Activated CD8-positive, alpha-beta memory T cell treated with anti-CD3 and anti-CD28 coated beads, Interleukin-2, amount 10 ng/mL, durations not matched to agents 7 days and 5 days (primary cell): ENCODE measurements at regions not wholly inside any gene's neighbourhood (a gene's known extent, or its start where the extent isn't known, plus 50 kb on each side); places are given as distances from the start of the nearest gene placed in this dataset.

Experiments used
- ATAC-seq: fragments of 150-1000 bp; cut with Tn5 transposase; one replicate; pipeline ENCODE4 v1.10.0; 2021; ENCODE audit warnings: moderate library complexity
- CTCF ChIA-PET: fragments of 350-600 bp; sonication (Branson Sonifier 250); formaldehyde crosslinking; loops from one replicate; lab custom pipeline; 2021; ENCODE audit warnings: antibody characterized with exemption; lab: Charles Lee
- DNase-seq: peaks from one replicate; pipeline ENCODE4 v3.0.0-alpha.2; 2020
- H3K27ac Mint-ChIP-seq: one replicate; pipeline ENCODE4 v1.8.0; 2021; ENCODE audit warnings: mild to moderate bottlenecking, mixed read lengths
- H3K27me3 Mint-ChIP-seq: one replicate; pipeline ENCODE4 v1.8.0; 2021; ENCODE audit warnings: mixed read lengths
- H3K36me3 Mint-ChIP-seq: one replicate; pipeline ENCODE4 v1.8.0; 2021; ENCODE audit warnings: mild to moderate bottlenecking, mixed read lengths
- H3K4me1 Mint-ChIP-seq: one replicate; pipeline ENCODE4 v1.8.0; 2021; ENCODE audit warnings: mixed read lengths
- H3K4me3 Mint-ChIP-seq: one replicate; pipeline ENCODE4 v1.8.0; 2021; ENCODE audit warnings: mild to moderate bottlenecking, moderate library complexity, mixed read lengths
- H3K9me3 Mint-ChIP-seq: one replicate; pipeline ENCODE4 v1.8.0; 2022; ENCODE audit warnings: low read depth, mixed read lengths

DNA sequence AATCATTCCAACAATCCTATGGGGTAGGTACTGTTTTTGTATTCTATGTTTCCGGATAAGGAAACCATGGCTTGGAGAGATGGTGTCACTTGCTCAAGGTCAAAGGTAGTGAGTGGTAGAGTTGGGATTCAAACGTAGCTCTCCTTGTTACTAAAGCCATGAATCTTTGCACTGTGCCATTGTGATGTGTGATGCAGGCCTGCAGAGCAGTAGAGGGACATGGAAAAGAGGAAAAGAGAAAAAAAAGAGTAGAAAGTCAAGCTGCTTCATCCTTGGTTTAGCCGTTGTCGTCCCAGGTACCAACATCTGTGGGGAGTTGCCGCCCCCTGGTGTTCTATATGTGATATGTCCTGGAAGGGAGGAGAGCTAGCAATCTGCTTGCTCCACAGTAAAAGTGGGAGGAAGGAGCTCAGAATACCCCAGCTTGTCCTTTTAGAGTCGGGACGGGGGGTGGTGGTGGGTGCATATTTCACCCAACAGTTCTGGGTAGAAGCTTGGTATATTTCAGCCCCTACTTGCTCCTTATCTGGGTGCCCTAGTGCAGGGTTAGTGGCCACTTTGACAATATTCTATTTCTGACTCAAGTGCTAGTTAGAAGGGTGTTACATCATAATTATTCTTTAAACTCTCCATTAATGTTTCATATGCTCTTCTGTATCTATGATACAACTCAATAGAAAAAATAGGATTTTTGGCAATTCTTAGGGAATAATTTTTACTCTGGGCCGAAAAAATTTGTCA lies 98.4 kb downstream of the EBNA1BP2 start:
- Mint-ChIP-seq H3K27ac (peak overlapping the region; percentile 63), H3K36me3 (no peaks in the 10 kb centered on the region), H3K27me3 (no peaks in the 10 kb centered on the region), H3K4me3 (no peak overlapping the region), H3K4me1 (peaks cover 4% of the 10 kb centered on the region), H3K9me3 (no peaks in the 10 kb centered on the region)
- ATAC-seq, result peak; percentile 91
- peak; percentile 81 for DNase-seq
- CTCF ChIA-PET, result interaction anchor here (0.7 to 9.3 kb wide), 55 partner anchors 8 to 624 kb away, joined by 3 to 275 read pairs (median 4); partner anchors contain the start of genes C1orf50, P3H1 and ZNF691

DNA sequence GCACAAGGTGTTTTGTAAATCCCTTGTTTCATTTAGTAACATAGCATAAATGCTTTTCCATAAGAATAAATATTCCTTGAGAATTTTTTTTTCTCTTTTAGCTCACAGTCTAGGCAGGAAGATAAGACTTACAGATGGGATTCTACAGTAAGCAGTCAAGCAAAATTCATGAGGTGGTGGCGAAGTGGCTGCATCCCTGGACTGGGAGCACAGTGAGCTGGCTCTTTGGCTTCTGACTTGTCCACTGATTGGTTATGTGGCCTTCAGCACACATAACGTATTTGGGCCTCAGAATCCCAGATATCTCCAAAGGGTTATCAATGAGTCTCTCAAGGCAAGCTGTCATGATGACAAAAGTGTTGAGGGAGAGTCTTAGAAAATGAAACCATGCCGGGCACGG lies 99.8 kb downstream of the EBNA1BP2 start:
- Mint-ChIP-seq H3K27ac (no peak overlapping the region), H3K4me3 (no peak overlapping the region), H3K36me3 (no peaks in the 10 kb centered on the region), H3K27me3 (peaks cover 5% of the 10 kb centered on the region), H3K9me3 (no peaks in the 10 kb centered on the region), H3K4me1 (peaks cover 10% of the 10 kb centered on the region)
- ATAC-seq (no peak), DNase-seq (no peak)
- CTCF ChIA-PET, result interaction anchor here (0.7 to 9.3 kb wide), 15 partner anchors 8 to 597 kb away, joined by 3 to 275 read pairs (median 15); partner anchors contain the start of genes P3H1 and ZNF691

- Mint-ChIP-seq H3K36me3 (no peaks in the 10 kb centered on the region), H3K4me3 (no peak overlapping the region), H3K9me3 (no peaks in the 10 kb centered on the region), H3K27ac (no peak overlapping the region), H3K4me1 (peaks cover 10% of the 10 kb centered on the region), H3K27me3 (peaks cover 5% of the 10 kb centered on the region)
- ATAC-seq (no peak), DNase-seq (no peak)
- CTCF ChIA-PET, result interaction anchor here (0.9 to 9.3 kb wide), 5 partner anchors 119 to 225 kb away, joined by 3 to 275 read pairs (median 13); partner anchors contain the start of gene ZNF691
These were observed 100.8 kb downstream of the EBNA1BP2 start for GRCh38 chr1:43071241-43071640.

GRCh38 chr1:43069461-43070050 lies 102.5 kb downstream of the EBNA1BP2 start:
- Mint-ChIP-seq H3K36me3 (no peaks in the 10 kb centered on the region), H3K4me3 (no peak overlapping the region), H3K4me1 (peaks cover 10% of the 10 kb centered on the region), H3K27ac (no peak overlapping the region), H3K27me3 (peaks cover 5% of the 10 kb centered on the region), H3K9me3 (no peaks in the 10 kb centered on the region)
- DNase-seq (no peak), ATAC-seq (no peak)
- CTCF ChIA-PET, result interaction anchor here (7.8 to 9.3 kb wide), 2 partner anchors 145 to 154 kb away, joined by 172 to 275 read pairs; no protein-coding TSS in a partner anchor

DNA sequence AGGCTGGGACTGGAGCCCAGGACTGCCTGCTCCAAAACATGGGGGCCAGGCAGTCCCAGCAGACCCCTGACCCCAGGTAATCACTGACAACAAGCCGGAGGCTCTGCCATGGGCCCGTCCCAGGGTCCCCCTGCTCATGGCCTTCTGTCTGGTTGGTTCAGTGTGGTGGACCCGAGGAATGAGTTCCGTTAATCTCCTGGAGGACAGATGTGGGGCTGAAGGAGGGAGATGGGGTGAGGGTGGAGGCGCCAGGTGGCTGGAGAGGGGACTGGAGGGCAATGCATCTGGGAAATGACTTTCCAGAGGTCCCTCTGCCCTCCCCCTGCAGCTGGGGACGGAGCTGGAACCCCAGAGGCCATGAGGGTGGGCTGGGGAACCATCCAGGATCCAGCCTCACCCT lies 103.2 kb downstream of the EBNA1BP2 start:
- Mint-ChIP-seq H3K27ac (no peak overlapping the region), H3K27me3 (peaks cover 5% of the 10 kb centered on the region), H3K4me1 (peaks cover 10% of the 10 kb centered on the region), H3K4me3 (no peak overlapping the region), H3K9me3 (no peaks in the 10 kb centered on the region), H3K36me3 (no peaks in the 10 kb centered on the region)
- DNase-seq (no peak), ATAC-seq (no peak)
- CTCF ChIA-PET, result interaction anchor here (7.8 kb wide), 1 partner anchor 144 kb away, joined by 172 read pairs; no protein-coding TSS in a partner anchor

GRCh38 chr1:43067977-43068751 lies 103.9 kb downstream of the EBNA1BP2 start:
- Mint-ChIP-seq H3K9me3 (no peaks in the 10 kb centered on the region), H3K4me3 (peak overlapping the region; percentile 37), H3K27me3 (peaks cover 5% of the 10 kb centered on the region), H3K36me3 (no peaks in the 10 kb centered on the region), H3K4me1 (peaks cover 6% of the 10 kb centered on the region), H3K27ac (no peak overlapping the region)
- ATAC-seq, result peak; percentile 66
- no peak for DNase-seq
- CTCF ChIA-PET, result interaction anchor here (0.8 to 7.8 kb wide), 2 partner anchors 20 to 143 kb away, joined by 3 to 172 read pairs; no protein-coding TSS in a partner anchor

- Mint-ChIP-seq H3K27ac (no peak overlapping the region), H3K9me3 (no peaks in the 10 kb centered on the region)
These were observed 104.8 kb downstream of the EBNA1BP2 start for GRCh38 chr1:43067233-43067745.

DNA sequence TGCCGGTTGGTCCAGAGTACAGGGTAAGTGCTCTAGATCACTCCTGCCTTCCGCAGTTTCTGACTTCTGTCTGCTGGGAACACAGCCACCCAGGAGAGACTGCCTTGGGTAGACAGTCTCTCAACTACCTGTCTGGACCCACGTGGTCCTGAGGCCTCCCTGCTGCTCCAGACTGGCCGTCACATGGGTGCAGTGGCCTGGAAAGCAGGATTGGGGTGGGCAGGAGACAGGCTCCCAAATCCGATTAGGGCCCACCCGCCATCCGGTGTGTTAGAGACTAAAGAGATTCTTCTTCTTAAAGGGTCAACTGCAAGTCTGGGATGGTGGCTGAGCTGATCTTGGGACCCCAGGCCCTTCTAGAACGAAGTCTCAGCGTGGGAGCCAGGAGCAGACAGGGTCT lies 105.5 kb downstream of the EBNA1BP2 start:
- Mint-ChIP-seq H3K9me3 (no peaks in the 10 kb centered on the region), H3K4me1 (peaks cover 11% of the 10 kb centered on the region), H3K4me3 (no peak overlapping the region), H3K27me3 (peaks cover 5% of the 10 kb centered on the region), H3K27ac (no peak overlapping the region), H3K36me3 (no peaks in the 10 kb centered on the region)
- CTCF ChIA-PET, result interaction anchor here (0.7 to 1.3 kb wide), 2 partner anchors 144 to 153 kb away, joined by 3 read pairs; no protein-coding TSS in a partner anchor
- ATAC-seq (no peak), DNase-seq (no peak)

More at GRCh38 chr1:43067233-43067745, 104.8 kb downstream of the EBNA1BP2 start:
- Mint-ChIP-seq H3K4me1 (peaks cover 10% of the 10 kb centered on the region), H3K27me3 (peaks cover 5% of the 10 kb centered on the region), H3K36me3 (no peaks in the 10 kb centered on the region), H3K4me3 (peak overlapping the region; percentile 37)
- DNase-seq, result no peak
- no peak for ATAC-seq
- CTCF ChIA-PET, result interaction anchor here (0.7 kb wide), 1 partner anchor 144 kb away, joined by 3 read pairs; no protein-coding TSS in a partner anchor

DNA sequence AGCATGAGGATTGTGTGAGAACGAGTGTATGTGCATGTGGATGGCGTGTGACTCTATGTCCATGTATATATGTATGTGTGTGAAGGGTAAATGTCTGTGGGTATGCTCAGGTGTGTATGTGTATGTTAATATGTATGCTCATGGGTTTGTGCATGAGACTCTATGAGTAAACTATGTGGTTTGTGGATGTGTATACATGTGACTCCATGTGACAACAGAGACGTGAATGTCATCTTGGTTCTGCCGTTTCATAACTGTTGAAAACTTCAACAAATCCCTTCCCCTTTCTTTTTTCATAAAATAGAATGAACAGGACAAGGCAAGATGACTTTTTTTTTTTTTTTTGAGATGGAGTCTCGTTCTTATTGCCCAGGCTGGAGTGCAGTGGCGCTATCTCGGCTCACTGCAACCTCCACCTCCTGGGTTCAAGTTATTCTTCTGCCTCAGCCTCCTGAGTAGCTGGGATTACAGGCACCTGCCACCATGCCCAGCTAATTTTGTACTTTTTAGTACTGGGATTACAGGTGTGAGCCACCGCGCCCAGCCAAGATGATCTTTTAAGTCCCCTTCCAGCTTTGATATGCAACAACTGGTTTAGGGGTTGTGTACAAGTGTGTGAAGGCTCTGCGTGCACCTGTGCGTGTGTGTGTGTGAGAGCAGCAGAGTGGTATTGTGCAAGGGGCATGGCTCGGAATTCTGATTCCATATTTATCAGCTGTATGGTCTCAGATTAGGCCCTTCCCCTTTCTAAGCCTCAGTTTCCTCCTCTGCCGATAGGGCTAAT lies 106.3 kb downstream of the EBNA1BP2 start:
- DNase-seq (no peak), ATAC-seq (no peak)
- H3K27ac Mint-ChIP-seq, result no peak overlapping the region
- no peak overlapping the region for H3K4me3 Mint-ChIP-seq
- peaks cover 5% of the 10 kb centered on the region for H3K27me3 Mint-ChIP-seq
- no peaks in the 10 kb centered on the region for H3K9me3 Mint-ChIP-seq
- peaks cover 11% of the 10 kb centered on the region for H3K4me1 Mint-ChIP-seq
- CTCF ChIA-PET, result interaction anchor here (1.3 to 2.5 kb wide), 2 partner anchors 7 to 152 kb away, joined by 3 to 17 read pairs; no protein-coding TSS in a partner anchor
- no peaks in the 10 kb centered on the region for H3K36me3 Mint-ChIP-seq

- no peak for ATAC-seq
- H3K27ac Mint-ChIP-seq, result no peak overlapping the region
- CTCF ChIA-PET, result interaction anchor here (1.3 to 2.5 kb wide), 2 partner anchors 8 to 152 kb away, joined by 3 to 17 read pairs; no protein-coding TSS in a partner anchor
- H3K36me3 Mint-ChIP-seq, result no peaks in the 10 kb centered on the region
- no peak overlapping the region for H3K4me3 Mint-ChIP-seq
- no peak for DNase-seq
- no peaks in the 10 kb centered on the region for H3K9me3 Mint-ChIP-seq
- H3K27me3 Mint-ChIP-seq, result peaks cover 5% of the 10 kb centered on the region
- H3K4me1 Mint-ChIP-seq, result peaks cover 11% of the 10 kb centered on the region
These were observed 106.5 kb upstream of the SLC2A1 start for GRCh38 chr1:43065191-43065590.

- DNase-seq (no peak), ATAC-seq (no peak)
- Mint-ChIP-seq H3K4me3 (no peak overlapping the region), H3K9me3 (no peaks in the 10 kb centered on the region), H3K36me3 (no peaks in the 10 kb centered on the region), H3K4me1 (peaks cover 20% of the 10 kb centered on the region), H3K27me3 (peaks cover 9% of the 10 kb centered on the region), H3K27ac (no peak overlapping the region)
- CTCF ChIA-PET, result interaction anchor here (1.0 to 2.5 kb wide), 2 partner anchors 10 to 150 kb away, joined by 7 to 17 read pairs; no protein-coding TSS in a partner anchor
These were observed 104.9 kb upstream of the SLC2A1 start for GRCh38 chr1:43063394-43064219.
